Progenitor cell of endocrine pancreas (in vitro differentiated cells): ENCODE measurements at regions not wholly inside any gene's neighbourhood (a gene's known extent, or its start where the extent isn't known, plus 50 kb on each side); places are given as distances from the start of the nearest gene placed in this dataset.
"Not testable (repeated sequence)": the region's sequence is repeated elsewhere in the genome, so short reads cannot be mapped to it uniquely, and the experiment has no call there.

Source experiments
- DNase-seq: peaks from one replicate; pipeline ENCODE4 v3.0.0; 2021; ENCODE audit warnings: low spot score; ENCODE audit not compliant: unreplicated experiment
- H3K27ac Mint-ChIP-seq: 2 replicates; pipeline ENCODE4 v1.8.0; 2021; ENCODE audit warnings: mild to moderate bottlenecking, moderate library complexity, mixed read lengths
- H3K27me3 Mint-ChIP-seq: 2 replicates; pipeline ENCODE4 v1.8.0; 2021; ENCODE audit warnings: mixed read lengths
- H3K36me3 Mint-ChIP-seq: 2 replicates; pipeline ENCODE4 v1.8.0; 2022; ENCODE audit warnings: mixed read lengths; ENCODE audit not compliant: insufficient read depth
- H3K4me1 Mint-ChIP-seq: 2 replicates; pipeline ENCODE4 v1.8.0; 2021; ENCODE audit warnings: low read depth, mixed read lengths
- H3K4me3 Mint-ChIP-seq: 2 replicates; pipeline ENCODE4 v1.8.0; 2021; ENCODE audit warnings: low read depth, mild to moderate bottlenecking, moderate library complexity, mixed read lengths
- H3K9me3 Mint-ChIP-seq: 2 replicates; pipeline ENCODE4 v1.8.0; 2021; ENCODE audit warnings: low read depth, mixed read lengths
- TF ChIP-seq, protein P1 (sequence below): fragments of 200-600 bp; sonication (generic); IDR thresholded peaks from one replicate; pipeline ENCODE4 v1.5.0; 2021; ENCODE audit warnings: antibody characterized with exemption, mild to moderate bottlenecking; ENCODE audit not compliant: unreplicated experiment

DNA sequence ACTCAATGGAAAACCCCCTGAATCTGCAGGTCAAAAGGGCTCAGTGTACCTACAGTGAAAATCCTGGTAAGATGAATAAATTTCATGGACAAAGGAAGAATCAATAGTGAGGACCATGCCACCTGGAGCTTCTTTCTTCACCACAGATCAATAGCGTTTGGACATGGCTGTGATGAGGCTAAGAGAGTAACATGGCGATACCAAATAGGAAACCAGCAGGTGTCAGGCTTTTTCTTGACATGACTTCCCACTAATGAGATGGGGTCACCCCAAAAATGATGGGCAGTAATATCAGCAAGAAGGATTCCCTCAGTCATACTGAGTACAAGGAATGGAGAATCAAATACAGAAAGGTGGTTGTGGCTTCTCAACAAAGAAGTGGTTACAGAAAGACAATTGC, 208.5 kb upstream of the PLPPR1 start:
- H3K27ac Mint-ChIP-seq = no peak overlapping the region
- no peak for DNase-seq
- TF ChIP-seq, protein P1, sequence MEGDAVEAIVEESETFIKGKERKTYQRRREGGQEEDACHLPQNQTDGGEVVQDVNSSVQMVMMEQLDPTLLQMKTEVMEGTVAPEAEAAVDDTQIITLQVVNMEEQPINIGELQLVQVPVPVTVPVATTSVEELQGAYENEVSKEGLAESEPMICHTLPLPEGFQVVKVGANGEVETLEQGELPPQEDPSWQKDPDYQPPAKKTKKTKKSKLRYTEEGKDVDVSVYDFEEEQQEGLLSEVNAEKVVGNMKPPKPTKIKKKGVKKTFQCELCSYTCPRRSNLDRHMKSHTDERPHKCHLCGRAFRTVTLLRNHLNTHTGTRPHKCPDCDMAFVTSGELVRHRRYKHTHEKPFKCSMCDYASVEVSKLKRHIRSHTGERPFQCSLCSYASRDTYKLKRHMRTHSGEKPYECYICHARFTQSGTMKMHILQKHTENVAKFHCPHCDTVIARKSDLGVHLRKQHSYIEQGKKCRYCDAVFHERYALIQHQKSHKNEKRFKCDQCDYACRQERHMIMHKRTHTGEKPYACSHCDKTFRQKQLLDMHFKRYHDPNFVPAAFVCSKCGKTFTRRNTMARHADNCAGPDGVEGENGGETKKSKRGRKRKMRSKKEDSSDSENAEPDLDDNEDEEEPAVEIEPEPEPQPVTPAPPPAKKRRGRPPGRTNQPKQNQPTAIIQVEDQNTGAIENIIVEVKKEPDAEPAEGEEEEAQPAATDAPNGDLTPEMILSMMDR = no peak

DNA sequence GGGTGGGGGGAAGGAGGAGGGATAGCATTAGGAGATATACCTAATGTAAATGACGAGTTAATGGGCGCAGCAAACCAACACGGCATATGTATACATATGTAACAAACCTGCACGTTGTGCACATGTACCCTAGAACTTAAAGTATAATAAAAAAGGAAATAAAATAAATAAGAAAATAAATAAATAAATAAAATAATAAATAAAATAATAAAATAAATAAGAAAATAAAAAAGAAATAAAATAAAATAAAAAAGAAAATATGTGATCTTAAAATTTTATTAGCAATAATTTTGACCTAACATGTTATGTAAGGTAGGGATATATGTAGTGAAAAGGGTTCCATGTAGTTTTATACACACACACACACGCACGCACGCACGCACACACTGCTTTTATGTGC, 195.5 kb upstream of the PLPPR1 start:
- H3K36me3 Mint-ChIP-seq, H3K27ac Mint-ChIP-seq, H3K27me3 Mint-ChIP-seq, H3K9me3 Mint-ChIP-seq, H3K4me1 Mint-ChIP-seq, DNase-seq, H3K4me3 Mint-ChIP-seq: not testable (repeated sequence)

More for the DNA sequence above, 208.5 kb upstream of the PLPPR1 start:
- Mint-ChIP-seq H3K4me3 (no peak overlapping the region), H3K4me1 (no peaks in the 10 kb centered on the region), H3K36me3 (no peaks in the 10 kb centered on the region), H3K27me3 (no peaks in the 10 kb centered on the region), H3K9me3 (peaks cover 3% of the 10 kb centered on the region)

- no peak for DNase-seq
- H3K27me3 Mint-ChIP-seq = no peaks in the 10 kb centered on the region
- H3K4me3 Mint-ChIP-seq = no peak overlapping the region
- no peaks in the 10 kb centered on the region for H3K36me3 Mint-ChIP-seq
- TF ChIP-seq, protein P1 = no peak
- no peaks in the 10 kb centered on the region for H3K9me3 Mint-ChIP-seq
- no peaks in the 10 kb centered on the region for H3K4me1 Mint-ChIP-seq
- H3K27ac Mint-ChIP-seq = no peak overlapping the region
Observed at GRCh38 chr9:100838857-100839256, 189.7 kb upstream of the PLPPR1 start.

DNA sequence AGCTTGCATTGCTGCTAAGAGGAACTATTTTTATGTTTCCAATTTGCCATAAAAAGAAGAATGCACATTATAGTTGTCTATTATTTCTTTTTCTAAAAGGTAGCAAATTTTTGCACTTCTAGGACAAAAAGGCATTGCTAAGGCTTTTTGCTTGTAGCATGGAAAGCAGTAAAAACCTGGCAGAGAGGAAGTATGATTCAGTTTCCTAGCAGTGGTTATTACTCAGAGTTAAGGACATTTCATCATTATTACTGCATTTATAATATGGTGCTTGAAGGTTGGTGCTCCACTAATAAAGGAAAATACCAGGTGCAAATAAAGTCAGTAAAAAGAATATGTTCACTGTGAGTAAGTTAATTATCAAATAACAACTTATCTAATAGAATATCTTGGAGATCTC, 179.8 kb upstream of the PLPPR1 start:
- TF ChIP-seq, protein P1 = no peak
- H3K4me3 Mint-ChIP-seq = no peak overlapping the region
- no peaks in the 10 kb centered on the region for H3K36me3 Mint-ChIP-seq
- H3K4me1 Mint-ChIP-seq = no peaks in the 10 kb centered on the region
- H3K27me3 Mint-ChIP-seq = no peaks in the 10 kb centered on the region
- no peaks in the 10 kb centered on the region for H3K9me3 Mint-ChIP-seq
- DNase-seq = no peak
- H3K27ac Mint-ChIP-seq = no peak overlapping the region

DNA sequence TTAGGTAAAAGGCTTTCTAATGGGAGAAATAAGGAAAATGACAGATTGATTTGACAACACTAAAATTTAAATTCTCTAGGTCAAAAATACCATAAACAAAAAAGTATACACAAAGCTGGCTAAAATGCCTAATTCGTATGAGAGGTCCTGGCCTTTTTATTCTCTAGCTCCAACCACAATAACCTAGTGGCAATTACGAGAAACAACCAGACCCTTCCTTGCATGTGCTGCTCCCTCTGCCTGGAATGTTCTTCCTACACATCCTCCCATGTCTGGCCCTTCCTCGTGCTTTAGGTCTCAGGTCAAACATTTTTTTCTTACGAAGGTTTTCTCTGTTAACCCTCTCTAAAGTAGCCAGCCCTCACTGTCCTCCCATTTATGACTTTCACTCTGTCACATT, 176.4 kb upstream of the PLPPR1 start:
- Mint-ChIP-seq H3K36me3 (no peaks in the 10 kb centered on the region), H3K27me3 (no peaks in the 10 kb centered on the region), H3K27ac (no peak overlapping the region), H3K4me1 (no peaks in the 10 kb centered on the region), H3K4me3 (no peak overlapping the region), H3K9me3 (no peaks in the 10 kb centered on the region)
- DNase-seq = no peak
- TF ChIP-seq, protein P1 = no peak

DNA sequence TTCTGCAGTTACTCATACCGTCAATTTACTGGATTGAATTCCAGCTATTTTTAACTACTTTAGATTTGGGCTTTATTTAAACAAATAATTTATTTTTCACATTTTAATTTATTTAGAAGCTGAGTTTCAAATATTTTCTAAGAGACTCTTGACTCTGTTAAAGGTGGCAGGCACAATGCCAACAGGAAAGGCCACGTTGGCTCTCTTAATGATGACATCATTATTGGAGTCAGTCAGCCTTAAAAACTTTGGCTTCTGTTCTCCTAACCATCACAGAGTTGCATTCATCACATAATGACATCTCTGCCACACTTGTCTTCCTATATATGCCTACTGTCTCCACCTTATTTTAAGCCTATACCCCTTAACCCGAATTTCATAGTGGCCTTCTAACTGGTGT, 172.3 kb upstream of the PLPPR1 start:
- H3K27ac Mint-ChIP-seq = no peak overlapping the region
- H3K4me3 Mint-ChIP-seq = no peak overlapping the region
- H3K36me3 Mint-ChIP-seq = no peaks in the 10 kb centered on the region
- H3K27me3 Mint-ChIP-seq = no peaks in the 10 kb centered on the region
- TF ChIP-seq, protein P1 = no peak
- peaks cover 4% of the 10 kb centered on the region for H3K9me3 Mint-ChIP-seq
- no peak for DNase-seq
- H3K4me1 Mint-ChIP-seq = no peaks in the 10 kb centered on the region
